SU-DHL-6 (cell line): ENCODE measurements at regions not wholly inside any gene's neighbourhood (a gene's known extent, or its start where the extent isn't known, plus 50 kb on each side); places are given as distances from the start of the nearest gene placed in this dataset.

ENCODE experiments used
- H2AFZ ChIP-seq: fragments of 200-600 bp; sonication (generic); 2 replicates; pipeline ENCODE4 v1.6.1; 2014; ENCODE audit warnings: low read depth, mild to moderate bottlenecking, moderate library complexity, mixed read lengths, antibody characterized with exemption, low read length; ENCODE audit not compliant: severe bottlenecking
- H3F3A ChIP-seq: fragments of 200-600 bp; shearing (Covaris generic); 2 replicates; pipeline ENCODE4 v1.6.0; 2016; ENCODE audit warnings: antibody characterized with exemption, mild to moderate bottlenecking; ENCODE audit not compliant: insufficient read depth
- H3K27ac ChIP-seq: fragments of 200-600 bp; sonication (generic); 2 replicates; pipeline ENCODE4 v1.5.1; 2016; ENCODE audit warnings: low read depth, mild to moderate bottlenecking, low read length, moderate library complexity, mixed read lengths
- H3K27me3 ChIP-seq: fragments of 200-600 bp; sonication (generic), shearing (Covaris generic); 2 replicates; pipeline ENCODE4 v1.6.0; 2014; ENCODE audit warnings: mild to moderate bottlenecking, low read length
- H3K36me3 ChIP-seq: fragments of 200-600 bp; sonication (generic); 2 replicates; pipeline ENCODE4 v1.6.1; 2014; ENCODE audit warnings: mild to moderate bottlenecking, low read length, mixed read lengths
- H3K4me2 ChIP-seq: fragments of 300-600, 200-600 bp; shearing (Covaris generic), sonication (generic); 2 replicates; pipeline ENCODE4 v1.6.0; 2014; ENCODE audit warnings: low read length, low read depth, mild to moderate bottlenecking; ENCODE audit not compliant: poor library complexity, severe bottlenecking
- H3K4me3 ChIP-seq: fragments of 200-600 bp; sonication (generic); 2 replicates; pipeline ENCODE4 v1.5.1; 2014; ENCODE audit warnings: antibody characterized with exemption, low read length, mild to moderate bottlenecking, mixed read lengths; ENCODE audit not compliant: insufficient read depth, poor library complexity, severe bottlenecking
- H3K79me2 ChIP-seq: fragments of 200-600 bp; sonication (generic); 2 replicates; pipeline ENCODE4 v1.6.1; 2014; ENCODE audit warnings: mild to moderate bottlenecking, low read length, moderate library complexity; ENCODE audit not compliant: insufficient read depth
- H3K9ac ChIP-seq: fragments of 200-600 bp; sonication (generic); 2 replicates; pipeline ENCODE4 v1.7.0; 2014; ENCODE audit warnings: mild to moderate bottlenecking, low read length
- H3K9me2 ChIP-seq: fragments of 200-600 bp; sonication (generic); replicated peaks from 2 replicates; pipeline ENCODE4 v1.6.1; 2014; ENCODE audit warnings: low read length; ENCODE audit not compliant: insufficient read depth
- H3K9me3 ChIP-seq: fragments of 200-600 bp; sonication (generic); 2 replicates; pipeline ENCODE4 v1.6.1; 2014; ENCODE audit warnings: low read length, mixed read lengths; ENCODE audit not compliant: insufficient read depth
- H4K20me1 ChIP-seq: fragments of 200-600 bp; sonication (generic); 2 replicates; pipeline ENCODE4 v1.6.1; 2014; ENCODE audit warnings: low read depth, mild to moderate bottlenecking, antibody characterized with exemption, low read length, moderate library complexity, mixed read lengths
- CTCF ChIP-seq: fragments of 200-600 bp; sonication (generic); IDR thresholded peaks from one replicate; pipeline ENCODE4 v1.5.1; 2017; ENCODE audit warnings: antibody characterized with exemption, mild to moderate bottlenecking, low read length, moderate library complexity; ENCODE audit not compliant: insufficient read depth, poor library complexity, severe bottlenecking
- EZH2phosphoT487 ChIP-seq: fragments of 200-600 bp; sonication (generic), shearing (Covaris generic); conservative IDR thresholded peaks from 2 replicates; pipeline ENCODE4 v1.6.1; 2018; ENCODE audit warnings: mild to moderate bottlenecking, antibody characterized with exemption, low read length, moderate library complexity, mixed read lengths

- H3K9me3 ChIP-seq, result no peaks in the 10 kb centered on the region
- TF ChIP-seq CTCF (no peak), EZH2phosphoT487 (no peak)
- no peak overlapping the region for H3K9ac ChIP-seq
- H3K4me2 ChIP-seq, result no peak overlapping the region
- no peak overlapping the region for H2AFZ ChIP-seq
- no peaks in the 10 kb centered on the region for H3K36me3 ChIP-seq
- H3K27me3 ChIP-seq, result no peaks in the 10 kb centered on the region
- H3K4me3 ChIP-seq, result no peak overlapping the region
- H3K9me2 ChIP-seq, result no peaks in the 10 kb centered on the region
- H3K27ac ChIP-seq, result no peak overlapping the region
- no peaks in the 10 kb centered on the region for H3F3A ChIP-seq
- H3K79me2 ChIP-seq, result no peaks in the 10 kb centered on the region
- no peaks in the 10 kb centered on the region for H4K20me1 ChIP-seq
Measured at GRCh38 chr15:69731581-69731980, 279.0 kb downstream of the RPLP1 start.

- no peaks in the 10 kb centered on the region for H3K36me3 ChIP-seq
- H3K79me2 ChIP-seq, result no peaks in the 10 kb centered on the region
- no peaks in the 10 kb centered on the region for H3K9me3 ChIP-seq
- H4K20me1 ChIP-seq, result no peaks in the 10 kb centered on the region
- no peak overlapping the region for H3K27ac ChIP-seq
- no peaks in the 10 kb centered on the region for H3F3A ChIP-seq
- no peak overlapping the region for H3K9ac ChIP-seq
- no peak overlapping the region for H2AFZ ChIP-seq
- TF ChIP-seq CTCF (no peak), EZH2phosphoT487 (no peak)
- no peak overlapping the region for H3K4me3 ChIP-seq
- H3K27me3 ChIP-seq, result no peaks in the 10 kb centered on the region
- no peak overlapping the region for H3K4me2 ChIP-seq
- no peaks in the 10 kb centered on the region for H3K9me2 ChIP-seq
Measured at GRCh38 chr15:69732133-69732532, 279.5 kb downstream of the RPLP1 start.

GRCh38 chr15:69734699-69735098 lies 282.1 kb downstream of the RPLP1 start:
- H3K36me3 ChIP-seq, result no peaks in the 10 kb centered on the region
- H3F3A ChIP-seq, result no peaks in the 10 kb centered on the region
- no peaks in the 10 kb centered on the region for H4K20me1 ChIP-seq
- no peak overlapping the region for H2AFZ ChIP-seq
- no peak overlapping the region for H3K27ac ChIP-seq
- H3K9ac ChIP-seq, result no peak overlapping the region
- no peak overlapping the region for H3K4me2 ChIP-seq
- no peaks in the 10 kb centered on the region for H3K9me3 ChIP-seq
- TF ChIP-seq EZH2phosphoT487 (no peak), CTCF (no peak)
- no peaks in the 10 kb centered on the region for H3K27me3 ChIP-seq
- no peaks in the 10 kb centered on the region for H3K9me2 ChIP-seq
- H3K4me3 ChIP-seq, result no peak overlapping the region
- H3K79me2 ChIP-seq, result no peaks in the 10 kb centered on the region
